GM18861 (cell line): ENCODE measurements at regions not wholly inside any gene's neighbourhood (a gene's known extent, or its start where the extent isn't known, plus 50 kb on each side); places are given as distances from the start of the nearest gene placed in this dataset.

Experiments
- ATAC-seq: cut with Tn5 transposase; IDR thresholded peaks from one replicate; pipeline ENCODE4 v1.9.1; 2021; ENCODE audit not compliant: unreplicated experiment

DNA sequence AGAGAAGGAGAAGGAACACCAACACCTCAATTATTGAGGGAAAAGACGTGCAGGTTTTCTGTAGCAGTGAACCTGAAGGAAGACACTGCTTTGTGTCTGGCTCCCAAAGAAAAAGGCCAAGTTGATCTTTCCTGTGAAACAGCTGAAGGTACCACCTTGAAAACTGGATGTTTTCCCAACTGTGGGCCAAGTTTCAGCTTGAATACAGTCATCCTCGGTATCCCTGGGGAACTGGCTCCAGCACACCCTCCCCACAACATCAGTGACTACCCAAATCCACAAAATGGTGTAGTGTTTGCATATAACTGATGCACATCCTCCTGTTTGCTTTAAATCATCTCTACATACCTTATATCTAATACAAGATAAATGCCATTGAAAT is 297.0 kb upstream of the PITRM1 start:
- ATAC-seq, result no peak

DNA sequence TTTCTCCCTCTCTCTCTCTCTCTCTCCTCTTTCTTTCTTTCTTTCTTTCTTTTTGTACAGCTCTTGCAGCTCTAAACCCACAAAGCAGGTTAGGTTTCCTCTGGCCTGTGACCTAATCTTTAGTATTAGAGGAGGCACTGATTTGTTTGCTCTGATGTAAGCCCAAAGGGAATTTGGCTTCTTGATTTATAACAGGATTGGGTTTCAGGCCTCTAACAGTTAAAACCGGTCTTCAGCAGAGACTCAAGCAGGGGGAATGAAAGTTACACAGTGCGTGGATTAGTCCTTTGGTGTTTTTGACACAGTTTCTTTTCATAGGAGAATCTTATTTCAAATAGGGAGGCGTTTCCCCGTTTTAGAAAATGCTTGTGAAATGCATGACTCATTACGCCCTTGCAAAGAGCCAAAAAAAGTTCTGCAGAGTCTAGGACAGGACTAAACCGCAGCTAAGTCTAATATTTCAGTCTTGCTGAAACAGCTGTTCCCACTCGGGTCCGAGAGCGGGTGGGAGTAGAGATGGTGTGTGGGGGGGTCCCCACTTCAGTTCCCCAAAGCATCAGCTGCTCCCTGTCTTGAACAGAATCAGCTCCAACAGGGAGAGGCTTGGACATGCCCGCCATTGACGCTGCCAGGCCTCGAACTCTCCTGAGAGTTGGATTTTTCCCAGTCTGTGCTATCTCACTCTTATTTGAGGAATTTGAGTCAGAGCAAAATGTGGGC is 296.5 kb upstream of the PITRM1 start:
- no peak for ATAC-seq

DNA sequence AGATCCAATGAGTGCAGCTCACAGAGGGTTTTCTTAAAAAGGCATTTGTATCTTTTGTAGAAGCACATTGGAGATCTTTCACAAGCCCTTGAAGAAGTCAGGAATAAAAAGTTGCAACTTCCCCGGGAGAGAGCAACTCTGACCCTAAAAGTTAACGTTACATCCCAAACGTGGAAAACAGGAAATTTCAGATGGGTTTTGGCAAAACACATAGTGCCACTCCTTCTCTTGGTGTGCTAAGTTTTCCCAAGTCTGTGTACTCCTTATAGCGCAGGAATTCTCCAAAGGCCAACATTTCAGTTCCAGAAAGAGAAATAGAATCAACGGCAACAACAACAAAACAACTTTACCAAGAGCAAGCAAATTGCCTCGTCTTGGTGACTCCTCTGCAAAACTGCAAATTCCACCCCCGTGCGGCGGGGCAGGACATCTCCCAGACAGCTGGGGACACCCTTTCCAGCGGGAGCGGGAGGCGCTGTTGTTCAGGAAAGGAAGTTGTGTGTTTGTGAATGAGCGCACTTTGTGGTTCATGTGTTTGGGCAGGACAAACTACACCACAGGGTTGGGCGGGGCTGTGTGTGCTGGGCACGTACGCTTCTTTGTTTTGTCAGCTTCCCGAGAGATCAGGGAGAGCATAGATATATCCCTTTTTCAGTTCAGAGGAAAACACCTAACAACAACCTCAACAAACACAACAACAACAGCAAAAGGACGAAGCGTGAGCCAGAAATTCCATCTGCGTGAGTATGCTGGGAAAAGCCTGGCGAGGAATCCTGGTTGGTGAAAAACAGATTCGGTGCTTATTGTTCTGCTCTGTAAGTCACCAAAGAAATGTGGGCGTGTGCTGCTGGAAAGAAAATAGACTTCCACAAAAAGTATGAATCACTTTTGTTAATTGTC is 294.7 kb upstream of the PITRM1 start:
- ATAC-seq, result no peak

DNA sequence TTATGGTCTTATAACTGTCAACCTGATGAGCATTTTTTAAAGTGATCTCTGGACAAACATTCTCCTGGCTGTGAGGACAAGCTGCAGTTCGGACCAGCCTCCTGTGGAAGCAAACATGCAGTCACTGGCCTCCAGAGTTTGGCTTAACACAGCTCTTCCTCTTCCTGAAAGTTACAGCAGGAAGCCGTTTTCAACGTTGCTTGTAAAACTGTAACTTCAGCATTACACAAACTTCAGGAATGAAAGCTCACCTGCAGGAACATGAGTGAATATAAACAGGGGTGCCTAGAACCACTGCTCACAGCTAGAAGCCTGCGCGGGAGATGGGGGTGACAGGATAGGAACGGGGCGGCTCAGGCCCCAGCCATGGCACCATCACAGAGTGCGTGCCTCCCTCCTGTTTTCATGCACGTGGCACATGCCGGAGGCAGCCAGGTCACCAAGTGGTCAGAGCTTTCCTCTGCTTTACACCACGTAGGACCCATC is 292.9 kb upstream of the PITRM1 start:
- no peak for ATAC-seq

DNA sequence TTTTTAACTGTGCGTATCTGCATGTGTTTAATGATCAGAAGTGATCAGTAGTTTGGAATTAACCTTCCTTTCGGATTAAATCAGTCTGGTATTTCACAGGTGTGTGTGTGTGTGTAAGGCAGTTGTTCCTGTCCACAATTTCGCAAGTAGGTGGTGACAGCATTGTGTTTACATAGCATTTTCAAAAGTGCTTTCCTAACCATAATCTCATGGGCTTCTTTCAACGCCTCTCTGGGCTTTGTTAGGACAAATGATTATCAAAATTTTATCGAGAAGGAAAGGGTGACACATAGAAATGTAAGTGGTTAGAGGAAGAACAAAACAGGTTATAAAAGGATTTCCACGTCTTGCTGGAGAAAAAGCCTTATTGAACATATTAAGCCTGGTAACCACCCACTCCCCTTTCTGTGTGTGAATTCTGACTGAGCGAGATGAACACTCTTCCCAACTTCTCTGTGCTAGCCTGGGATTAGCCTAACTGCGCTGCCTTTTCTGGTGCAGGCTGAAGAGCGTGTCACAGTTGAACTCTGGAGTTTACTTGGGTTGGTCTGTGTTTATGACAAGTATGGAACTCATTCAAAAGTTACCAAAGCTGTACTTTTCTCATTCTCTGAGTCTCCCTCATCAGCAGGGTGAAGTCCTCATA is 292.3 kb upstream of the PITRM1 start:
- ATAC-seq, result no peak

DNA sequence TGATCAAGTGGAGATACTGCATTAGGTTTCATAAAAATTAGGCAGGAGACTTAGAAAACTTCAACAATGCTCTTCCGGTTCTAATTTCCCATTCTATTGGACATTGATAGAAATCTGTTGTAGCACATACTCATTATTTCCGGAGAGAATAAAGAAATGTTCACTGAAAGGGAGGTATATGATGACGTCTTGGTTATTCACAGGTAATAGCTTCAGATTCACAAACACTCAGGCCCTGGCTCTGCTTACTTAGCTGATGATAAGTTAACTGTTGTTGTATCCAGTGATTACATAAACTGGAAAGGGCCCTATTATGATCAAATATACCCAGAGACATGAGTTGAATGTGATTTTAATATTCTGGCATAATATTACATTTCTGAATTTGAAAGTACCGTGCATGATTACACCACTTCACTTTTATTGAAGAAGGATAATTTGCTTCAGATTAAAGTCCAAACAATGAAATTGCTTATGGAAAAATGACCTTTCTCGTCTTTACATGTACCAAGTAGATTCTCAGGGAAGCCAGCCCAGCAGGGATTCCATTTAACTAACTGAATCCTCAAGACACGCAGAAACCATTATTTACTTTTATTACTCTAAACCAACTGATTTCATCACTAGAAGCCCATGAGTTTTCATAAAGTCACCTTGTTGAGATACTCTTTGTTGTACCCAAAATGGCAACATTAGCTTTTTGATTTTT is 288.0 kb upstream of the PITRM1 start:
- ATAC-seq, result no peak

DNA sequence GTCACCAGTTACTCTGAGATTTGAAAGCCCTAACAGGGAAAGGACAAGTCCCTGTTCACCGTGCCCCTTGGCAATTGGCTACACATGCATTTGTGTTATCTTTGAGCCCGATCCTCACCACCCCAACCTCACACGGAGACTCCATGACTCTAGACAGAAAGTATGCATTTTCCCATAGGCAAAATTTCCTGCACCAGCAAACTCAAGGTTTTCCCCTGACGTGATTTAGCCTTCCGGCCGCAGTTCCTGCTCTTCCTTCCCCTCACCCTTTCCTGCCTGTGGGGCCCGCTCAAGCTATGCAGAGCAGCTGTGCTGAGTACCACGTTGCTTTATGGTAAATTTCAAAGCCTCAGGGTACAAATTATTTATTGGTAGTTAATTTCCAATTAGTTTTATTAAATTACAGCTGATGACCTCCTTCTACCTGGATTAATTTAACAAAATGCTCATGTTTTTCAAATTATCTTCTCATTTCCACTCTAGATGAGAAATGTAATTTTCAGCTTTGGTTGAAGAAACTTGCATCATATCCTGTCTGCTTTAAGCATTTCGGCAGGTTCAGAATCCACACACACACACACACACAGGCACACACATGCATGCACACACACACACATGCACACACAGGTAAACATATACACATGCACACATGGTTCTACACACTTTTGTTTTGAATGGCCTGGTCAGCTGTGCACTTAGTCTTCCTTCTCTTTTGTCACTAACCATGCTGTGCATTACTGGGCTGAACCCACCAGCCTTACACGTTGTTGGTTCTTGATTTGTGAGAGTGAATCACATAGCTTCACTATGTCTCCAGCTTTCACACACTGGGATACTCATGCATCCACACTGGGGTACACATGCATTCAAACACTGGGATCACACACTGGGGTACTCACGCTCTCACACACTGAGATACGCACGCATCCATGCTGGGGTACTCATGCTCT is 283.1 kb upstream of the PITRM1 start:
- ATAC-seq, result no peak

DNA sequence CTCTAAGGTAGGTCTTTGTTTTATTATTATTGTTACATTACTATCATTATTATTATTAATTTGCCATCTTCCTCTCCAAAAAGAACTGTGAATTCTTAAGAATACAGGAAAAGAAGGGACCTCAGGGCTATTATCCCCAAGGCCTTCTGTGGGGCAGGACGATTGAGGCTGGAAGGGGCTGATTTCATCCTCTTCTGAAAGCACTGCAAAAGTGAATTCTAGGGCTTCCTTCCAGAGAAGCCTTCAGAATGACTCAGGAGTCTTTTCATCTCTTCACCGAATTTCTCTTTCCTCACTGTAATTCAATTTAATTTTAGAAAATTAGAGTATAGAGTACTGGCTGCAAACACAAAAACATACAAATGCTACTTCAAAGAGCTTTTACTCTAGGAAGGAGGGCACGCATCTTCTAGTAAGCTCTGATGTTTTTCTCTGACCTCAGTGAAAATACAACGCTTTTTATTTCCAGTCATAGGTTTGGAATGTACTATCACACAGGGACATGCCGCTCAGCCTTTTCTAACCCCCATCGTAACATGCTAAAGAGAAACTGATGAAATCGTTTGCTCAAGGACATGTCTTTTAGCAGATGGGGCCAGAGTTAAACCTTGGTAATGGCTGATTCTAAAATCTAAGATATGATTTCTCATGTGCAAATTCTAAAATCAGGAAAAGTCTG is 280.2 kb upstream of the PITRM1 start:
- no peak for ATAC-seq

DNA sequence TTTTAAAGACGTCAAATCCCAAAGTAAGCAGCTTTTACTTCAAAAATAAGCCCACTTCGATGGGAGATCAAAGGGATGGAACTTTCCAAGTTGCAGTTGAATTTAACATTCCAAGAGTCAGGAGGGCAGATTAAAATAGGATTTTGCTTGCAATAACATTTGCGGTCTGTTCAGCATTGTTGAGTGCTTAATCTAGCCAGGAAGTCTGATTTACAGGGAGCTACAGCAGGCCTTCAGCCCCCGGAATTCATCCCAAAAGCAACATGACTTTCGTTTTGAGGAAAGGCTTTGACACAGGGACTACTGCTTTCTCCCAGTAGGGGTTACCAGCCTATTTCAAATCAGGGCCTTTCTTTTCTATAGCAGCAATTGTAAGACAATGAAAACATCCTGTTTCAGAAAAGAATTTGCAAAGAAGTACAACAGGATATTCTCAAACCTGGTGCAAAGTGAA is 279.6 kb upstream of the PITRM1 start:
- ATAC-seq, result no peak

DNA sequence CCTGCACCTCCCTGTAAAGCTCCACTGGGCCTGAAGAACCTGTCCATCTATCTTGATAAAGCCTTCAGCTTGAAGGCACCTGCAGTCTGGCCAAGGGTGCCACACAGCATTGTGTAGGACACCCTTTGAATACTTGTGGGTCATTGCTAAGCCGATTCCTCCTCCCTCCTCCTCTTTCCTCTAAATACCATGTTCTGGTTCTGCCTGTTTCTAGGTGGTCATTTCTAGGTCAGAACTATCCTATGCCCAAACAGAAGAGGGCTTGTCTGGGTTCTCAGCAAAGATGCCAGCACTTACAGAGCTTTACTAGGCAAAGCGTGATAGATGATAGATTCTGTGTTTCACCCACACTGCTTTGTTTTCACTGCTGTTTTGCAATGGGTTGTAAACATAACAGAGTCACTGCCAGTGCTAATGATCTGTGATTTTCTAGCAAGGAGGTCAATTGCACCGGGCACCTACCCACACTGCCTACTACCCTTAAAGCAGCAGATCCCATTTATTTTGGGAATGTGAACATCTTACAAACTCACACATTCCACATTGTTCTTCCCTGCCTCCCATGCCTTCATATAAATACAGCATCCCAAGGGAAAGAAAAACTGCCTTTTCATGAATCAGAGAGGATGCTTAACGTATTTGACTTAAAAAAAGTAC is 279.1 kb upstream of the PITRM1 start:
- no peak for ATAC-seq

DNA sequence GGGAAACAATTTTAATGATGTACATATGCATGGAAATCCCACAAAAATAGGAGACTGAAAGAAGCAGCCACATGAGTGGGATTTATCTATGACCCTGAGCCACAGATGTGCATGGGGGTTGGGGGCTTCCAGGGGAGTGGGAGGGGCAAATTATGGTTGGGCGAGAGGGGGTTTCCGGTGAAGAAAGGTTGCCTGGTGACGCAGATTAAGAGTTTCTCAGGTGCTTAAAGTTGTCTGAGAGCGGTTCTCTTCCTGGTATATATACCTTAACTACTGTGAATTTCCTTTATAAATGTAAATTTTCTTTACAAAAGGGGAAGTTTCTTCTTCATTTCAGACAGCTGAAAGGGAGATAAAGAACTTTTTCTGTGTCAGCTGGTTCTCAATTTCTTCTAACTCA is 273.6 kb upstream of the PITRM1 start:
- no peak for ATAC-seq

DNA sequence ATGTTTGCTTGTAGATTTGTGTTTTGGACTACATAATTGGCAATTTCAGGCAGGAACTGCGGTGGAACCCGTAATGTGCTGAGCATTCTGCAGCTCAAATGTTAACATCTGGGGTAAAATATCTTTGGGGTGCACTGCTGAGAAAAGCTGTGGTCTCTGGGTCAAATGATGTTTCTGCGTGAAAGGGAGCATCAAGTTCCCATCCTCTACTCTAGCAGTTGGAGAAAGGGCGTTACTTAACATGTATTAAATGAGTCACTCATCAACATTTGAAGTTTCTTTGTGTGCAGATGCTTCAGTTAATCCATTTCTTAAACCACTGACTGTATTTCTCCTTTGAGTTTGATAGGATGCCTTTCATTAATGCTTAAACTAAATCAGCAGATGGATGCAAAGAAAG is 273.1 kb upstream of the PITRM1 start:
- ATAC-seq, result no peak

DNA sequence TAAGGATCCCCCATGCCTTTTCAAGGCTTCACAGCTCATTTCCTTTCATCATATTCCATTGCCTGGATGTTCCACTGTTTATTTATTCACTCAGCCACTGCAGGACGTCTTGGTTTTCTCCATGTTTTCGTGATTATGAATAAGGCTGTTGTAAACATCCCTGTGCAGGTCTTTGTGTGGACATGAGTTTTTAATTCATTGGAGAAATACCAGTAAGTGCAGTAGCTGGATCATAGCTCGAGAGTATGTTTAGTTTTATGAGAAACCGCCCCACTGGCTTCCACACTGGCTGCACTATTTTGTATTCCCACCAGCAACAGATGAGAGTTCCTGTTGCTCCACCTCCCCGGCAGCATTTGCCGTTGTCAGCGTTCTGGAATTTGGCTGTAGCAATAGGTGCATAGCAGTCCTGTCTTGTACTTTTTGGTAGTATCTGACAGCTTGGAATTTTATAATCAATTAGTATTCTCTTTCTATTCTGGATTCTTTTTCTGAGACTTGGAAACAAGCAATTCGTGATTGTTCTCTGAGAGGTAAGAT is 269.9 kb upstream of the PITRM1 start:
- ATAC-seq, result no peak

DNA sequence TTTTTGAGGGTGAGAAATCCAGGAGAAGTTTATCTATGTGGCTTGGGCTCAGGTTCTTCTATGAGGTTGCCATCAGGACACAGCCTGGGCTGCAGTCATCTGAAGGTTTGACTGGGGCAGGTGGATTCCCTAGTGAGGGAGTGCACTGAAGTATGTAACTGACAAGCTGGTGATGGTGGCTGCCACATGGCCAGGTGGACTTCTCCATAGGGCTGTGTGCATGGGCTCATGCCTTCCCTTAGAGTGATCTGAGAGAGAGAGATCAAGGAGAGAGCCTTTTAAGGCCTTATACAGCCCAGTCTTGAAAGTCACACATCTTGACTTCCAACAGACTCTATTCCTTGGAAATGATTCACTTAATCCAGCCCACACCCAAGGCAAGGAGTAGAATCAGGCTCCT is 266.6 kb upstream of the PITRM1 start:
- ATAC-seq, result no peak

DNA sequence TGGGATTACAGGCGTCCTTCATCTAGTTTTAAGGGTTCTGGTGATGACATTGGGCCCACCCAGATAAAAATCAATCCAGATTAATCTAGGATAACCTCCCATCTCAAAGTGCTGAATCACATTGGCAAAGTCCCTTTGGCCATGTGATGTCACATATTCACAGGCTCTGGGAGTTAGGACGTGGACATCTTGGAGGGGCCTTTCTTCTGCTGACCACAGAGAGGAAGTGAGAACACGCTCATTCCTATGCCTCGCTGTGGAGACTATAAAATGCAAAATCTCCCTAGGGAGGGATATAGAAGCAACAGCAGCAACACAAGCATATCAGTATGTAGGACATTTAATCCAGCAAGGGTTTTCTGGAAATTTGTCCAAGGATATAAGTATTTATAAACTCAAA is 266.0 kb upstream of the PITRM1 start:
- no peak for ATAC-seq

DNA sequence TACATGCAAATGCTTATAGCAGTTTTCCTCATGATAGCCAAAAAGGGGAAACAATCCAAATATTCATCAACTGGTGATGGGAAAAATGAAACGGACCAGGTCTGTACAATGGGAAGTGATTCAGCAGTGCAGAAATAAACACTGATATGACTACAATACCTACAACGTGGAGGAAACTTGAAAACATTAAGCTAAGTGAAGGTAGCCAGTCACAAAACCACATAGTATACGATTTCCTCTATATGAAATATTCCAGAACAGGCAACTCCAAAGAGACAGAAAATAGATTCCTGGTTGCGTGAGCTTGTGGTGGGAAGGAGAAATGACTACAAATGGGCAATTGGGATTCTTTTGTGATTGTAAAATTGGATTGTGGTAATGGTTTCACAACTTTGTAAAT is 263.1 kb upstream of the PITRM1 start:
- ATAC-seq, result no peak

DNA sequence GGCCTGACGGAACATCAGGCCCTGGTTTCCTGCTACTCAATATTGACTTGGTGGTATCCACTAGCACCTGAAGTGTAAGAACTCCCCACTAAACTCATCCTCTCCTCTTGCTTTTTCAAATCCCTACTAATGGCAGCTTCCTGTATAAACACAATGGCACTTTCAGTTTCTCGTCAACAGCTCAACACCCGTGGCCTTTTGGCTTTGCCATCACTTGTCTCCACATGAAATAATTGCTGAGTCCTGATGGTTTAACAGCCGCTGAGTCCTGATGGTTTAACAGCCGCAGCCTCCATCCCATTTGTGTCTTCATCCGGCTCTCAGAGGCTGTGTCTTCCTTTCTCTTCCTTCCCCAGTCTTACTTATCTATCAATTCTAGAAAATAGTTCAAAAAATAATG is 261.4 kb upstream of the PITRM1 start:
- ATAC-seq, result no peak

DNA sequence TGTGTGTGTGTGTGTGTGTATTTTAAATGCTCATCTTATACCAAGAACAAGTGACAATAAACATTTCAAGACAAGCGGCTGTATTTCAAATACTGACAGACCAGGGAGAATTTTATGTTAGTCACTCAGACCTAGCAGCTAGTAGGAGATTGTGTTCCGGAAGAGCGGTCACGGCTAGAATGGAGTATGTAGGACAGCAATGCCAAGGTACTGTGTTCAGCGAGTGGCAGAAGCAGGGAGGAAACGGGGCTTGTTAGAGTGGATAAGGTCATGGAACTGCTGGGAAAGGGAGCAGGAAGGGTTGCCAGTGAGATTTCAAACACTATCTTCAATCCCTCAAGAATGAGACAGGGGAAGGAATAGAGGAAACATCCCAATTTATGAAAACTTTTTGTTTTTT is 260.5 kb upstream of the PITRM1 start:
- ATAC-seq, result no peak
